Smooth muscle cell (in vitro differentiated cells): ENCODE measurements at regions not wholly inside any gene's neighbourhood (a gene's known extent, or its start where the extent isn't known, plus 50 kb on each side); places are given as distances from the start of the nearest gene placed in this dataset.
"Not testable (repeated sequence)": the region's sequence is repeated elsewhere in the genome, so short reads cannot be mapped to it uniquely, and the experiment has no call there.

Experiments used
- DNase-seq: peaks from one replicate; lab custom pipeline; 2025; ENCODE audit not compliant: unreplicated experiment; lab: John Stamatoyannopoulos, UW
- H2AFZ ChIP-seq: fragments of 200-600 bp; sonication (generic); 2 replicates; pipeline ENCODE4 v1.6.0; 2016; ENCODE audit warnings: antibody characterized with exemption, low read depth, mild to moderate bottlenecking
- H3F3A ChIP-seq: fragments of 200-600 bp; sonication (generic); 2 replicates; pipeline ENCODE4 v1.6.0; 2017; ENCODE audit warnings: antibody characterized with exemption, low read depth
- H3K27ac ChIP-seq: fragments of 200-600 bp; sonication (generic); 2 replicates; pipeline ENCODE4 v1.5.1; 2016; ENCODE audit warnings: low read depth, mild to moderate bottlenecking
- H3K27me3 ChIP-seq: fragments of 200-600 bp; sonication (generic); 2 replicates; pipeline ENCODE4 v1.6.1; 2016; ENCODE audit warnings: low read depth, mild to moderate bottlenecking
- H3K36me3 ChIP-seq: fragments of 200-600 bp; sonication (generic); 2 replicates; pipeline ENCODE4 v1.5.1; 2016; ENCODE audit warnings: low read depth
- H3K4me1 ChIP-seq: fragments of 200-600 bp; sonication (generic); 2 replicates; pipeline ENCODE4 v1.5.1; 2016; ENCODE audit warnings: low read depth
- H3K4me2 ChIP-seq: fragments of 200-600 bp; sonication (generic); 2 replicates; pipeline ENCODE4 v1.6.0; 2016; ENCODE audit warnings: mild to moderate bottlenecking
- H3K4me3 ChIP-seq: fragments of 200-600 bp; sonication (generic); 2 replicates; pipeline ENCODE4 v1.5.1; 2016; ENCODE audit warnings: mild to moderate bottlenecking
- H3K79me2 ChIP-seq: fragments of 200-600 bp; sonication (generic); 2 replicates; pipeline ENCODE4 v1.6.0; 2016; ENCODE audit warnings: low read depth, mild to moderate bottlenecking
- H3K9ac ChIP-seq: fragments of 200-600 bp; sonication (generic); 2 replicates; pipeline ENCODE4 v1.6.0; 2016; ENCODE audit warnings: low read depth
- H3K9me3 ChIP-seq: fragments of 200-600 bp; sonication (generic); replicated peaks from 2 replicates; pipeline ENCODE4 v1.5.1; 2016; ENCODE audit warnings: low read depth
- H4K20me1 ChIP-seq: fragments of 200-600 bp; sonication (generic); 2 replicates; pipeline ENCODE4 v1.6.0; 2016; ENCODE audit warnings: low read depth
- CTCF ChIP-seq: fragments of 200-600 bp; sonication (generic); IDR thresholded peaks from 2 replicates; pipeline ENCODE4 v1.5.1; 2017; ENCODE audit warnings: borderline replicate concordance, mild to moderate bottlenecking, antibody characterized with exemption; ENCODE audit not compliant: insufficient read depth, poor library complexity, severe bottlenecking
- WGBS: methylation state at CpG from one replicate; pipeline ENCODE4 v1.1.7; 2016; ENCODE audit warnings: low lambda C conversion rate; 5-methylcytosine and 5-hydroxymethylcytosine counted together

GRCh38 chr6:119938752-119939151 lies 589.2 kb upstream of the MAN1A1 start:
- WGBS: 56% methylated on average over 1 of the region's 1 CpG
- Histone ChIP-seq H4K20me1 (no peaks in the 10 kb centered on the region), H3K9me3 (no peaks in the 10 kb centered on the region), H3F3A (no peaks in the 10 kb centered on the region), H2AFZ (no peak overlapping the region), H3K27me3 (no peaks in the 10 kb centered on the region), H3K79me2 (no peaks in the 10 kb centered on the region), H3K4me1 (no peaks in the 10 kb centered on the region), H3K9ac (no peak overlapping the region), H3K4me2 (no peak overlapping the region), H3K36me3 (no peaks in the 10 kb centered on the region), H3K4me3 (no peak overlapping the region), H3K27ac (no peak overlapping the region)
- TF ChIP-seq CTCF: no peak
- DNase-seq: no peak

- no peak overlapping the region for H3K4me3 ChIP-seq
- H3K4me1 ChIP-seq: no peaks in the 10 kb centered on the region
- H3K27ac ChIP-seq: no peak overlapping the region
- no peak overlapping the region for H2AFZ ChIP-seq
- no peaks in the 10 kb centered on the region for H3K36me3 ChIP-seq
- H3K4me2 ChIP-seq: no peak overlapping the region
- H3K9me3 ChIP-seq: no peaks in the 10 kb centered on the region
- TF ChIP-seq CTCF: no peak
- H3K9ac ChIP-seq: no peak overlapping the region
- H3K79me2 ChIP-seq: no peaks in the 10 kb centered on the region
- no peaks in the 10 kb centered on the region for H3F3A ChIP-seq
- 58% methylated on average over 1 of the region's 1 CpG for WGBS
- H3K27me3 ChIP-seq: no peaks in the 10 kb centered on the region
- no peak for DNase-seq
- no peaks in the 10 kb centered on the region for H4K20me1 ChIP-seq
Measured at GRCh38 chr6:119934816-119935215, 585.3 kb upstream of the MAN1A1 start.

GRCh38 chr6:119929121-119929520 lies 579.6 kb upstream of the MAN1A1 start:
- 58% methylated on average over 2 of the region's 2 CpGs for WGBS
- H3K79me2 ChIP-seq: no peaks in the 10 kb centered on the region
- no peak for DNase-seq
- no peaks in the 10 kb centered on the region for H4K20me1 ChIP-seq
- H3K4me3 ChIP-seq: no peak overlapping the region
- H3K9me3 ChIP-seq: no peaks in the 10 kb centered on the region
- H3K4me2 ChIP-seq: no peak overlapping the region
- H3K27me3 ChIP-seq: no peaks in the 10 kb centered on the region
- H3K27ac ChIP-seq: no peak overlapping the region
- TF ChIP-seq CTCF: no peak
- no peak overlapping the region for H2AFZ ChIP-seq
- H3F3A ChIP-seq: no peaks in the 10 kb centered on the region
- H3K9ac ChIP-seq: no peak overlapping the region
- H3K36me3 ChIP-seq: no peaks in the 10 kb centered on the region
- no peaks in the 10 kb centered on the region for H3K4me1 ChIP-seq

- not testable (repeated sequence) for H3K36me3 ChIP-seq, H3K4me1 ChIP-seq, DNase-seq, H2AFZ ChIP-seq, H3K79me2 ChIP-seq, H3K9ac ChIP-seq, H3K27me3 ChIP-seq, H3K27ac ChIP-seq, H3K4me2 ChIP-seq, H4K20me1 ChIP-seq, H3F3A ChIP-seq, H3K4me3 ChIP-seq
- peaks cover 12% of the 10 kb centered on the region for H3K9me3 ChIP-seq
- WGBS: 89% methylated on average over 3 of the region's 3 CpGs
Measured at GRCh38 chr6:119924888-119925287, 575.3 kb upstream of the MAN1A1 start.
